Mammary epithelial cell (primary cell): ENCODE measurements at regions not wholly inside any gene's neighbourhood (a gene's known extent, or its start where the extent isn't known, plus 50 kb on each side); places are given as distances from the start of the nearest gene placed in this dataset.

Source experiments
- EZH2 ChIP-seq: IDR thresholded peaks from 2 replicates; pipeline ENCODE4 v1.6.1; 2012; ENCODE audit warnings: low read length, inconsistent platforms, borderline replicate concordance
- TF ChIP-seq, protein P1 (sequence below), 2 donors: IDR thresholded peaks in 1 of 2; conservative IDR thresholded peaks in 1 of 2; 2 replicates each; pipeline ENCODE4 v1.5.1; 2011 to 2012; ENCODE audit warnings: inconsistent platforms in 2 of 2, low read length in 2 of 2, mild to moderate bottlenecking in 2 of 2, control low read depth in 1 of 2, low read depth in 1 of 2; ENCODE audit not compliant: insufficient read depth in 1 of 2; ENCODE audit errors: extremely low read depth in 1 of 2

DNA sequence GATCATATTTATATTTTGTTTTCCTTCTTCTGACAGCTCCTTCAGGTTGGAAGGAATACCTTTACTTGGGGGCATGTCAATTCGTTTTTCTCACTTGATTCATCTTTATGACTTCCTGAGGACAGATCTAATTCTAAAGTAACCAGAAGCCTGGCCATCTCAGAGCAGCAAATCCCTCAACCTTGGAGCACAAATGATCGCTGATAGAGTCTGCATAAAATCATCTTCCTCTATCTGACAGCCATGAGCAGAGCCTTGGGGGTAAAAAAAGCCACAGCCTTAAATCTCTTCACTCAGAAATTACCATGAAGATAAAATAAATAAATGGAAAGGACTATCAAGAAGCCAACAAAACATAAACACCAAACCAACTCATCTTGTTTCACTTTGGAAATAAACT is 325.8 kb downstream of the PRR16 start:
- TF ChIP-seq, protein P1, sequence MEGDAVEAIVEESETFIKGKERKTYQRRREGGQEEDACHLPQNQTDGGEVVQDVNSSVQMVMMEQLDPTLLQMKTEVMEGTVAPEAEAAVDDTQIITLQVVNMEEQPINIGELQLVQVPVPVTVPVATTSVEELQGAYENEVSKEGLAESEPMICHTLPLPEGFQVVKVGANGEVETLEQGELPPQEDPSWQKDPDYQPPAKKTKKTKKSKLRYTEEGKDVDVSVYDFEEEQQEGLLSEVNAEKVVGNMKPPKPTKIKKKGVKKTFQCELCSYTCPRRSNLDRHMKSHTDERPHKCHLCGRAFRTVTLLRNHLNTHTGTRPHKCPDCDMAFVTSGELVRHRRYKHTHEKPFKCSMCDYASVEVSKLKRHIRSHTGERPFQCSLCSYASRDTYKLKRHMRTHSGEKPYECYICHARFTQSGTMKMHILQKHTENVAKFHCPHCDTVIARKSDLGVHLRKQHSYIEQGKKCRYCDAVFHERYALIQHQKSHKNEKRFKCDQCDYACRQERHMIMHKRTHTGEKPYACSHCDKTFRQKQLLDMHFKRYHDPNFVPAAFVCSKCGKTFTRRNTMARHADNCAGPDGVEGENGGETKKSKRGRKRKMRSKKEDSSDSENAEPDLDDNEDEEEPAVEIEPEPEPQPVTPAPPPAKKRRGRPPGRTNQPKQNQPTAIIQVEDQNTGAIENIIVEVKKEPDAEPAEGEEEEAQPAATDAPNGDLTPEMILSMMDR (conservative IDR thresholded peaks at IDR 0.05 in 1 of 2, IDR thresholded peaks at IDR 0.05 in 1 of 2; ENCODE audit: extremely low read depth in 1 of 2, insufficient read depth in 1 of 2, low read depth in 1 of 2, low read length in 2 of 2), result no peak
- TF ChIP-seq EZH2, result no peak
